ENCODE measurements at regions not wholly inside any gene's neighbourhood (a gene's known extent, or its start where the extent isn't known, plus 50 kb on each side); places are given as distances from the start of the nearest gene placed in this dataset.

- DNase-seq (ENCODE audit: low spot score), result no peak
Observed at GRCh38 chr17:34721326-34721725, 141.9 kb downstream of the TMEM132E start.

GRCh38 chr17:34720760-34721159 is 141.4 kb downstream of the TMEM132E start:
- Histone ChIP-seq H3K9ac (ENCODE audit: low read depth in 1 of 2, low read length in 2 of 2) (no peak overlapping the region), H3K9me3 (ENCODE audit: control insufficient read depth in 4 of 4, low read length in 3 of 4) (no peaks in the 10 kb centered on the region), H3K4me1 (ENCODE audit: control insufficient read depth in 4 of 4, insufficient read depth in 4 of 4, low read length in 3 of 4) (no peaks in the 10 kb centered on the region), H3K27ac (ENCODE audit: low read depth in 1 of 2, low read length in 2 of 2) (no peak overlapping the region), H3K27me3 (ENCODE audit: control insufficient read depth in 4 of 4, insufficient read depth in 4 of 4, low read length in 3 of 4) (peaks cover 0 to 2% (median 0%) of the 10 kb centered on the region in 4 donors), H3K36me3 (ENCODE audit: control insufficient read depth in 4 of 4, insufficient read depth in 3 of 4, low read depth in 1 of 4, low read length in 3 of 4) (no peaks in the 10 kb centered on the region), H3K4me3 (ENCODE audit: low read depth in 1 of 3, low read length in 3 of 3) (no peak overlapping the region)
- TF ChIP-seq EGR1 (IDR thresholded peaks at IDR 0.05; ENCODE audit: low read depth in 2 of 2) (no peak), RXRA (IDR thresholded peaks at IDR 0.05) (no peak)
- DNase-seq (ENCODE audit: low spot score), result no peak

More at GRCh38 chr17:34721326-34721725, 141.9 kb downstream of the TMEM132E start:
- Histone ChIP-seq H3K9ac (ENCODE audit: low read depth in 1 of 2, low read length in 2 of 2) (no peak overlapping the region), H3K4me1 (ENCODE audit: control insufficient read depth in 4 of 4, insufficient read depth in 4 of 4, low read length in 3 of 4) (no peaks in the 10 kb centered on the region), H3K27ac (ENCODE audit: low read depth in 1 of 2, low read length in 2 of 2) (no peak overlapping the region), H3K9me3 (ENCODE audit: control insufficient read depth in 4 of 4, low read length in 3 of 4) (no peaks in the 10 kb centered on the region), H3K4me3 (ENCODE audit: low read depth in 1 of 3, low read length in 3 of 3) (no peak overlapping the region), H3K36me3 (ENCODE audit: control insufficient read depth in 4 of 4, insufficient read depth in 3 of 4, low read depth in 1 of 4, low read length in 3 of 4) (no peaks in the 10 kb centered on the region), H3K27me3 (ENCODE audit: control insufficient read depth in 4 of 4, insufficient read depth in 4 of 4, low read length in 3 of 4) (peaks cover 0 to 2% (median 0%) of the 10 kb centered on the region in 4 donors)
- 86% methylated on average over 6 of the region's 6 CpGs for WGBS
- TF ChIP-seq, protein P1, sequence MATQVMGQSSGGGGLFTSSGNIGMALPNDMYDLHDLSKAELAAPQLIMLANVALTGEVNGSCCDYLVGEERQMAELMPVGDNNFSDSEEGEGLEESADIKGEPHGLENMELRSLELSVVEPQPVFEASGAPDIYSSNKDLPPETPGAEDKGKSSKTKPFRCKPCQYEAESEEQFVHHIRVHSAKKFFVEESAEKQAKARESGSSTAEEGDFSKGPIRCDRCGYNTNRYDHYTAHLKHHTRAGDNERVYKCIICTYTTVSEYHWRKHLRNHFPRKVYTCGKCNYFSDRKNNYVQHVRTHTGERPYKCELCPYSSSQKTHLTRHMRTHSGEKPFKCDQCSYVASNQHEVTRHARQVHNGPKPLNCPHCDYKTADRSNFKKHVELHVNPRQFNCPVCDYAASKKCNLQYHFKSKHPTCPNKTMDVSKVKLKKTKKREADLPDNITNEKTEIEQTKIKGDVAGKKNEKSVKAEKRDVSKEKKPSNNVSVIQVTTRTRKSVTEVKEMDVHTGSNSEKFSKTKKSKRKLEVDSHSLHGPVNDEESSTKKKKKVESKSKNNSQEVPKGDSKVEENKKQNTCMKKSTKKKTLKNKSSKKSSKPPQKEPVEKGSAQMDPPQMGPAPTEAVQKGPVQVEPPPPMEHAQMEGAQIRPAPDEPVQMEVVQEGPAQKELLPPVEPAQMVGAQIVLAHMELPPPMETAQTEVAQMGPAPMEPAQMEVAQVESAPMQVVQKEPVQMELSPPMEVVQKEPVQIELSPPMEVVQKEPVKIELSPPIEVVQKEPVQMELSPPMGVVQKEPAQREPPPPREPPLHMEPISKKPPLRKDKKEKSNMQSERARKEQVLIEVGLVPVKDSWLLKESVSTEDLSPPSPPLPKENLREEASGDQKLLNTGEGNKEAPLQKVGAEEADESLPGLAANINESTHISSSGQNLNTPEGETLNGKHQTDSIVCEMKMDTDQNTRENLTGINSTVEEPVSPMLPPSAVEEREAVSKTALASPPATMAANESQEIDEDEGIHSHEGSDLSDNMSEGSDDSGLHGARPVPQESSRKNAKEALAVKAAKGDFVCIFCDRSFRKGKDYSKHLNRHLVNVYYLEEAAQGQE (IDR thresholded peaks at IDR 0.05), result no peak
- TF ChIP-seq FOXA1 (IDR thresholded peaks at IDR 0.05) (no peak), GABPA (IDR thresholded peaks at IDR 0.05 in 1 of 2, conservative IDR thresholded peaks at IDR 0.05 in 1 of 2) (no peak)

- no peak for DNase-seq (ENCODE audit: low spot score)
- H3K4me1 ChIP-seq (ENCODE audit: control insufficient read depth in 4 of 4, insufficient read depth in 4 of 4, low read length in 3 of 4), result no peaks in the 10 kb centered on the region
- TF ChIP-seq, protein P2, sequence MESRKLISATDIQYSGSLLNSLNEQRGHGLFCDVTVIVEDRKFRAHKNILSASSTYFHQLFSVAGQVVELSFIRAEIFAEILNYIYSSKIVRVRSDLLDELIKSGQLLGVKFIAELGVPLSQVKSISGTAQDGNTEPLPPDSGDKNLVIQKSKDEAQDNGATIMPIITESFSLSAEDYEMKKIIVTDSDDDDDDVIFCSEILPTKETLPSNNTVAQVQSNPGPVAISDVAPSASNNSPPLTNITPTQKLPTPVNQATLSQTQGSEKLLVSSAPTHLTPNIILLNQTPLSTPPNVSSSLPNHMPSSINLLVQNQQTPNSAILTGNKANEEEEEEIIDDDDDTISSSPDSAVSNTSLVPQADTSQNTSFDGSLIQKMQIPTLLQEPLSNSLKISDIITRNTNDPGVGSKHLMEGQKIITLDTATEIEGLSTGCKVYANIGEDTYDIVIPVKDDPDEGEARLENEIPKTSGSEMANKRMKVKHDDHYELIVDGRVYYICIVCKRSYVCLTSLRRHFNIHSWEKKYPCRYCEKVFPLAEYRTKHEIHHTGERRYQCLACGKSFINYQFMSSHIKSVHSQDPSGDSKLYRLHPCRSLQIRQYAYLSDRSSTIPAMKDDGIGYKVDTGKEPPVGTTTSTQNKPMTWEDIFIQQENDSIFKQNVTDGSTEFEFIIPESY (IDR thresholded peaks at IDR 0.05), result no peak
- no peak for TF ChIP-seq EGR1 (IDR thresholded peaks at IDR 0.05; ENCODE audit: low read depth in 2 of 2)
- TF ChIP-seq ATF3 (IDR thresholded peaks at IDR 0.05), result no peak
- no peak for TF ChIP-seq YY1 (IDR thresholded peaks at IDR 0.05)
- no peak for TF ChIP-seq TAF1 (conservative IDR thresholded peaks at IDR 0.05)
- TF ChIP-seq FOXA2 (IDR thresholded peaks at IDR 0.05), result no peak
- TF ChIP-seq GABPA (IDR thresholded peaks at IDR 0.05 in 1 of 2, conservative IDR thresholded peaks at IDR 0.05 in 1 of 2), result no peak
- TF ChIP-seq NR2F2 (IDR thresholded peaks at IDR 0.05), result no peak
- TF ChIP-seq, protein P1 (IDR thresholded peaks at IDR 0.05), result no peak
- TF ChIP-seq RAD21 (IDR thresholded peaks at IDR 0.05), result no peak
- no peak for TF ChIP-seq JUND (IDR thresholded peaks at IDR 0.05)
- TF ChIP-seq HNF4G (IDR thresholded peaks at IDR 0.05), result no peak
- TF ChIP-seq, protein P3, sequence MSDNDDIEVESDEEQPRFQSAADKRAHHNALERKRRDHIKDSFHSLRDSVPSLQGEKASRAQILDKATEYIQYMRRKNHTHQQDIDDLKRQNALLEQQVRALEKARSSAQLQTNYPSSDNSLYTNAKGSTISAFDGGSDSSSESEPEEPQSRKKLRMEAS (IDR thresholded peaks at IDR 0.05), result no peak
- TF ChIP-seq CTCF (IDR thresholded peaks at IDR 0.05; ENCODE audit: low read depth, low read length, missing input control), result no peak
- no peak for TF ChIP-seq RXRA (IDR thresholded peaks at IDR 0.05)
- TF ChIP-seq FOXA1 (IDR thresholded peaks at IDR 0.05), result no peak
- no peak for TF ChIP-seq SP1 (IDR thresholded peaks at IDR 0.05)
- H3K36me3 ChIP-seq (ENCODE audit: control insufficient read depth in 4 of 4, insufficient read depth in 3 of 4, low read depth in 1 of 4, low read length in 3 of 4), result no peaks in the 10 kb centered on the region
- H3K4me3 ChIP-seq (ENCODE audit: low read depth in 1 of 3, low read length in 3 of 3), result no peak overlapping the region
- H3K27ac ChIP-seq (ENCODE audit: low read depth in 1 of 2, low read length in 2 of 2), result no peak overlapping the region
- peaks cover 0 to under 1% (median 0%) of the 10 kb centered on the region in 4 donors for H3K27me3 ChIP-seq (ENCODE audit: control insufficient read depth in 4 of 4, insufficient read depth in 4 of 4, low read length in 3 of 4)
- H3K9ac ChIP-seq (ENCODE audit: low read depth in 1 of 2, low read length in 2 of 2), result no peak overlapping the region
- WGBS, result 83% methylated on average over 11 of the region's 11 CpGs
- H3K9me3 ChIP-seq (ENCODE audit: control insufficient read depth in 4 of 4, low read length in 3 of 4), result no peaks in the 10 kb centered on the region
Observed at GRCh38 chr17:34719569-34719968, 140.2 kb downstream of the TMEM132E start.
